Heart left ventricle (tissue), 13 donors: ENCODE measurements at regions not wholly inside any gene's neighbourhood (a gene's known extent, or its start where the extent isn't known, plus 50 kb on each side); places are given as distances from the start of the nearest gene placed in this dataset.

Experiments
- CTCF ChIP-seq, 12 donors: fragments of 200-600 bp; sonication (generic) in 4 of 12; IDR thresholded peaks; one replicate each; pipeline versions ENCODE4 v1.5.0 to v1.8.0; 2018 to 2022; ENCODE audit warnings: antibody characterized with exemption in 12 of 12, mild to moderate bottlenecking in 5 of 12
- POLR2A ChIP-seq, 2 donors: fragments of 450-650 bp; IDR thresholded peaks; one replicate each; pipeline ENCODE4 v1.6.1; 2017; ENCODE audit warnings: antibody characterized with exemption in 2 of 2, mild to moderate bottlenecking in 2 of 2, moderate library complexity in 2 of 2
- donor health status: ischemic (EF 13 %, LVEDD 7.1; RV severe dilation, severe dysfunction).
- donor health status: DM: no; HTN: yes; CAD: no.
- donor health status: DM: no; HTN: no; CAD: no.
- donor health status: ischemic (EF 25% LVEDD 6.9; RV normal size, moderate dysfunction).
- donor health status: ischemic (EF 25% LVEDD 5.7; RV mildly dilated, moderate dysfunction).
- donor health status: ischemic (EF 35%, LVEDD 5.7; RV mildly dilated, moderate dysfunction).
- donor health status: nonischemic (EF 11% LVEDD 7.7; RV severe dilation, severe dysfunction).
- donor health status: DM: yes; HTN: yes; CAD: no.
- donor health status: PGD.
- donor health status: ischemic (EF 29% LVEDD 5.4; RV normal size, mild dysfunction).
- donor health status: nonischemic (EF 23%, LVEDD 6.1; RV moderate dilation, normal function).

DNA sequence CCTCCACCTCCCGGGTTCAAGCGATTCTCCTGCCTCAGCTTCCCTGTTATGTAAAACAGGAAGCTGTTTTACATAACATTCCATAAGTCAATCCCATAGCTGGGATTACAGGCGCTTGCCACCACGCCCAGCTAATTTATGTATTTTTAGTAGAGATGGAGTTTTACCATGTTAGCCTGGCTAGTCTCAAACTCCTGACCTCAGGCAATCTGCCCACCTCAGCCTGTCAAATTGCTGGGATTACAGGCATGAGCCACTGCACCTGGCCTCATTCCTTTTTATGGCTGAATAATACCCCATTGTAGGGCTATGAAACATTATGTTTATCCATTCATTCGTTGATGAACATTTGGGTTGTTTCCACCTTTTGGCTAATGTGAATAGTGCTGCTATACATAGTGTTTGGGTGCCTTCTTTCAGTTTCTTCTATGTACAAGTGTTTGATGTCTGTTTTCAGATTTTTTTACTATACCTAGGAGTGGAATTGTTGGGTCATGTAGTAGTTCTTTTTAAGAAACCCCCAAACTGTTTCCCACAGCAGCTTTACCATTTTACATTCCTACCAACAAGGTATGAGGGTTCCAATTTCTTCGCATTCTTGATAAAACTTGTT lies 138.7 kb upstream of the COL21A1 start:
- TF ChIP-seq CTCF (IDR thresholded peaks at IDR 0.05), result no peak
- no peak for TF ChIP-seq POLR2A (IDR thresholded peaks at IDR 0.05)
